NCI-H1092 (cell line): ENCODE measurements at regions not wholly inside any gene's neighbourhood (a gene's known extent, or its start where the extent isn't known, plus 50 kb on each side); places are given as distances from the start of the nearest gene placed in this dataset.

Experiments
- DNase-seq: peaks from one replicate; lab custom pipeline; 2025; lab: John Stamatoyannopoulos, UW

- no peak for DNase-seq
Observed at GRCh38 chr5:93163010-93163663, 417.9 kb downstream of the NR2F1-AS1 start.

GRCh38 chr5:93161661-93162654, 419.1 kb downstream of the NR2F1-AS1 start:
- peak; percentile 2 for DNase-seq

GRCh38 chr5:93158841-93159240, 422.2 kb downstream of the NR2F1-AS1 start:
- DNase-seq = no peak

- no peak for DNase-seq
Observed at GRCh38 chr5:93156566-93156965, 424.5 kb downstream of the NR2F1-AS1 start.

GRCh38 chr5:93154535-93154934, 426.5 kb downstream of the NR2F1-AS1 start:
- DNase-seq = no peak

- DNase-seq = no peak
Observed at GRCh38 chr5:93153461-93153860, 427.6 kb downstream of the NR2F1-AS1 start.

GRCh38 chr5:93151896-93152295, 429.1 kb downstream of the NR2F1-AS1 start:
- DNase-seq = no peak

- DNase-seq = no peak
Observed at GRCh38 chr5:93151121-93151520, 429.9 kb downstream of the NR2F1-AS1 start.

- DNase-seq = no peak
Observed at GRCh38 chr5:93150311-93151012, 430.6 kb downstream of the NR2F1-AS1 start.

GRCh38 chr5:93145767-93146166, 435.3 kb downstream of the NR2F1-AS1 start:
- DNase-seq = no peak

- DNase-seq = no peak
Observed at GRCh38 chr5:93145019-93145418, 436.0 kb downstream of the NR2F1-AS1 start.

GRCh38 chr5:93141969-93142368, 439.1 kb downstream of the NR2F1-AS1 start:
- no peak for DNase-seq

- no peak for DNase-seq
Observed at GRCh38 chr5:93130624-93131490, 450.2 kb downstream of the NR2F1-AS1 start.

- no peak for DNase-seq
Observed at GRCh38 chr5:93126634-93127033, 454.4 kb downstream of the NR2F1-AS1 start.

- DNase-seq = no peak
Observed at GRCh38 chr5:93123127-93123526, 457.9 kb downstream of the NR2F1-AS1 start.

- DNase-seq = no peak
Observed at GRCh38 chr5:93122446-93122845, 458.6 kb downstream of the NR2F1-AS1 start.

GRCh38 chr5:93120771-93121170, 460.2 kb downstream of the NR2F1-AS1 start:
- no peak for DNase-seq

- no peak for DNase-seq
Observed at GRCh38 chr5:93120051-93120450, 461.0 kb downstream of the NR2F1-AS1 start.

GRCh38 chr5:93117751-93118531, 463.1 kb downstream of the NR2F1-AS1 start:
- DNase-seq = no peak

GRCh38 chr5:93107805-93108520, 473.1 kb downstream of the NR2F1-AS1 start:
- no peak for DNase-seq
